ENCODE measurements at regions not wholly inside any gene's neighbourhood (a gene's known extent, or its start where the extent isn't known, plus 50 kb on each side); places are given as distances from the start of the nearest gene placed in this dataset.

- TF ChIP-seq CTCF (IDR thresholded peaks at IDR 0.05 in 4 of 5, conservative IDR thresholded peaks at IDR 0.05 in 1 of 5) (no peak), POLR2A (IDR thresholded peaks at IDR 0.05) (no peak)
- H3K36me3 ChIP-seq, result no peaks in the 10 kb centered on the region
- peaks cover 19 to 26% (median 24%) of the 10 kb centered on the region in 3 donors for H3K27me3 ChIP-seq
- no peak overlapping the region for H3K4me3 ChIP-seq
- H3K4me1 ChIP-seq, result no peaks in the 10 kb centered on the region
- intact Hi-C loops (cut with DNase I; ENCODE audit: low total_unique reads) (no loop called here), in situ Hi-C loops (cut with MboI; ENCODE audit: low sequenced_read_pairs in 4 of 4) (no loop called here)
- no peak for ATAC-seq
- H3K27ac ChIP-seq, result no peak overlapping the region
- no peaks in the 10 kb centered on the region for H3K9me3 ChIP-seq
- DNase-seq, result no peak
Measured at GRCh38 chr9:134546746-134547145, 94.9 kb upstream of the COL5A1 start.

DNA sequence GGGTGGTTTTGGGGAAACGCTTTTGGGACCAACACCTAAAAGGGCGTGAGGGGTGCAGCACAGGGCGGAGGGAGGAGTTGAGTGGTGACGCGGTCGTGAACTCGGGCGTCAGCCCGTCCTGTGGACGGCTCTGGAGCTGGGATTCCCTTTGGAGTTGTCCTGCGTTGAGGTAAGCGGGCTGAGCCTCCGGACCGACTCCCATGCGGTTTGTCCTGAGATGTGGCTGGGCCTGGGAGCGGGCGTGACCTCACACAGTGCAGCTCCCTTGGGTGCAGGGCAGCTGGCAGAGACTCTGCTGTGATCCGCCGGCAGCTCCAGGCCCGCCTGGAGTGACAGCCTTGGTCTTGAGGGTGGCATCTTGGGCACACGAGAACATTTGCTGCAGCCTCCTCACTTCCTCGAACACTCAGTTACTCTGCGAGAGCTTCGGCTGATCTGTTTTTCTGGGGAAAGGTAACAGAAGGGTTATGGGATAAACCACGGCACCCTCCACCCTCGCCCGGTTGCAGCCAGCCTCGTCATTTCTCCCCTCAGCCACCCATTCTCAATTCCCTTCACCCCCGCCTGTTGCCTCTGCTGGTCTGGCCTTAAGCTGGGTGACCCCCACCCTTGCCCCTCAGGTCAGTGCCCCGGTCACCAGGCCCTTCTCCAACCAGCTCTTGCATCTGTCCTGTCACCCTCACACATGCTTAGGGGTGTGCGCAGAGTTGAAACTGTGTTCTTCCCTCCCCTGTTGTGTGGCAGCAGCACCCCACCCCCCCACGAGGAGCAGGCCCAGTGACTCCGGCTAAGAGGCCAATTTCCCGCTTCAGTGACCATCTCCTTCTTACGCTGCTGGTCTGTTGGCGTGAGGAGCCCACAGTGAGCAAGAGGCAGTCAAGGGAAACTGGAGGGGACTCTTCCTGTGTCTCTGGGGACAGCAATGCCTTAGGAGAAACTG, 94.2 kb upstream of the COL5A1 start:
- H3K4me1 ChIP-seq, result no peaks in the 10 kb centered on the region
- H3K27ac ChIP-seq, result no peak overlapping the region
- no peak overlapping the region for H3K4me3 ChIP-seq
- H3K9me3 ChIP-seq, result no peaks in the 10 kb centered on the region
- in situ Hi-C loops (cut with MboI; ENCODE audit: low sequenced_read_pairs in 4 of 4), result no loop called here
- ATAC-seq (no peak), DNase-seq (no peak)
- H3K36me3 ChIP-seq, result no peaks in the 10 kb centered on the region
- peaks cover 19 to 26% (median 25%) of the 10 kb centered on the region in 3 donors for H3K27me3 ChIP-seq
- intact Hi-C loops (cut with DNase I; ENCODE audit: low total_unique reads), result no loop called here
- TF ChIP-seq CTCF (IDR thresholded peaks at IDR 0.05 in 4 of 5, conservative IDR thresholded peaks at IDR 0.05 in 1 of 5) (no peak), POLR2A (IDR thresholded peaks at IDR 0.05) (no peak)

DNA sequence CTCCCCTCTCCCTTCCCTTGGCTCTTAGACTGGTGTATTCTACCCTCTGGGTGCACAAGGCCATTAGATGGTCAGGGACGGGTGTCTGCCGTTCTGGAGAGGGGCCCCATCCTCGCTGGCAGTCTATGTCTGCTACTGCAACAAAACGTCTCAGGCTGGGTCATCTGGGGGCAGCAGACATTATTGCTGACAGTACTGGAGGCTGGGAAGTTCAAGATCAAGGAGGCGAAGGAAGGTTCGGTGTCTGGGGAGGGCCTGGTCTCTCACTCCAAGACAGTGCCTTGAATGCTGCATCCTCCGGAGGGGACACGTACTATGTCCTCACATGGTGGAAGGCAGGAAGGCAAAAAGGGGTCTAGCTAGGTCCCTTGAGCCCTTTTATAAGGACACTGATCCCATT, 93.4 kb upstream of the COL5A1 start:
- intact Hi-C loops (cut with DNase I; ENCODE audit: low total_unique reads) (no loop called here), in situ Hi-C loops (cut with MboI; ENCODE audit: low sequenced_read_pairs in 4 of 4) (no loop called here)
- no peak for TF ChIP-seq CTCF (IDR thresholded peaks at IDR 0.05 in 4 of 5, conservative IDR thresholded peaks at IDR 0.05 in 1 of 5)
- no peak for TF ChIP-seq POLR2A (IDR thresholded peaks at IDR 0.05)
- Histone ChIP-seq H3K36me3 (no peaks in the 10 kb centered on the region), H3K27me3 (peaks cover 21 to 30% (median 26%) of the 10 kb centered on the region in 3 donors), H3K9me3 (no peaks in the 10 kb centered on the region), H3K4me3 (no peak overlapping the region), H3K4me1 (no peaks in the 10 kb centered on the region), H3K27ac (no peak overlapping the region)
- DNase-seq, result no peak
- ATAC-seq, result no peak

- peaks cover 23 to 30% (median 26%) of the 10 kb centered on the region in 3 donors for H3K27me3 ChIP-seq
Measured at GRCh38 chr9:134548618-134549017, 93.0 kb upstream of the COL5A1 start.

More at GRCh38 chr9:134548618-134549017, 93.0 kb upstream of the COL5A1 start:
- Histone ChIP-seq H3K9me3 (no peaks in the 10 kb centered on the region), H3K27ac (no peak overlapping the region), H3K36me3 (no peaks in the 10 kb centered on the region), H3K4me3 (no peak overlapping the region), H3K4me1 (no peaks in the 10 kb centered on the region)
- ATAC-seq (no peak), DNase-seq (no peak)
- intact Hi-C loops (cut with DNase I; ENCODE audit: low total_unique reads) (no loop called here), in situ Hi-C loops (cut with MboI; ENCODE audit: low sequenced_read_pairs in 4 of 4) (no loop called here)
- TF ChIP-seq CTCF (IDR thresholded peaks at IDR 0.05 in 4 of 5, conservative IDR thresholded peaks at IDR 0.05 in 1 of 5) (no peak), POLR2A (IDR thresholded peaks at IDR 0.05) (no peak)

All from gastrocnemius medialis (tissue), 4 donors.